ENCODE measurements at regions not wholly inside any gene's neighbourhood (a gene's known extent, or its start where the extent isn't known, plus 50 kb on each side); places are given as distances from the start of the nearest gene placed in this dataset.

DNA sequence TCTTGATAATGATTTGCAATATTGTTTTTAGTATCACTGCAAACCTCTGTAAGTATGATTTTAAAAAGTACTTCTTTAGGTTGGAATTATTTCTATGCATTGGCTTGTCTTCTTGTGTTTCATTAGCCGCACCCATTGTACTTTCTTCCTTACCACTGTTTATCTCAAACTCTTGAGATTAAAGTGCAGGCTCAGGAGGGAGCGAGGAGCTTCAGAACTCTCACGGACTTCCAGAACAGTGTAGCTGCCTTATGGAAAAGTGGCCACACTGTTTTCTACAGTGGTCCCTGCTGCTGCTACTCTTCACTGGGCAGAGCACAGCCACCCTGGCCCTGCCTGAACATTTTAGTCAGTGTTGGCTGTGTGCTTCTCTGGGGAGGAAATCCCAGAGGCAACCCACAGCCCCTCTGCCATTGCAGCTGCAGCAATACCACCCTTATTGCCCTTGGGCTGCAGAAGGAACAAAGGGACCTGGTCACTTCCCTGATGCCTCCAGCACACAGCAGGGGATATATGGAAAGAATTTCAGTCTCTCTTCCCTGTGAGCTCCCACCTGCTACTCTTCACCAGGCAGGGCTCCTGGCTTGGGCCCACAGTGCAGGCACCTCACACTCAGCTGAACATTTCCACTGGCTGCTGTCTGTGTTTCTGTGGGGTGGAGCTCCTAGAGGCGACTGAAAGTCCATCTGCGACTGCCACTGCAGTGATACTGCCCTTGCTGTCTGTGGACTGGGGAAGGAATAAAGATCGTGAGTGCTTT, 91.7 kb upstream of the MAP3K4 start:
- DNase-seq = no peak

DNA sequence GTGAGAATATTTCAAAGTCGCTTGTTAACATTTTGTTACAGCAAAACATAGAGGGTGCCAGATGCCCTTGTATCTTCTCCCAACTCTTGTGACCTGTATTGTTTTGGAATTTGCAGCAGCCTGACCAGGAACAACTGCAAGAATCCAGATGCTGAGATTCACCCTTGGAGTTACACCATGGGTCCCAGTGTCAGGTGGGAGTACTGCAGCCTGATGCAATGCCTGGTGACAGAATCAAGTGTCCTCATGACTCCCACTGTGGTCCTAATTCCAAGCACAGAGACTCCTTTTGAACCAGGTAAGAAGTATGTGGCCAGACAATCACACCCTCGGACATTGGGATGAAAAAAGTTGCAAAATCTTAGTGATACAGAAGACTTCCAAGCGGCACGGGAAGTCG, 79.6 kb upstream of the MAP3K4 start:
- DNase-seq = no peak

DNA sequence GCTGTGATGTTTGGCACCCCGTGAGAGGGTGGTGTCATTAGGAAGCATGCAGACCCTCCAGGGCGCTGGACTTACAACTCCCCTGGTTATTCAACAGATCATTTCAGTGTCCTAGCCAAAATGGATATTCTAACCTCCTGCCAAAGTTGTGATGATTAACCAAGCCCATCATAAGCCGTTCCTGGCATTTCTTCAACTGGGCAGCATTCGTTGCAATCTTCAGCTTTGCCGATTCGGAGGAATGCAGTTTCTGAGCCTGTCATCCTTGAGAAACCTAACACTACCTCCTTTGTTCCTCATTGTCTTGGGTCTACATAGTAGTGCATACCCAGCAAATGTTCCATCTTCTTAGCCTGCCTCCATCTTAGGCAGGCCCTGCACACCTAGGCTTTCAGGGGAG, 79.2 kb upstream of the MAP3K4 start:
- no peak for DNase-seq

DNA sequence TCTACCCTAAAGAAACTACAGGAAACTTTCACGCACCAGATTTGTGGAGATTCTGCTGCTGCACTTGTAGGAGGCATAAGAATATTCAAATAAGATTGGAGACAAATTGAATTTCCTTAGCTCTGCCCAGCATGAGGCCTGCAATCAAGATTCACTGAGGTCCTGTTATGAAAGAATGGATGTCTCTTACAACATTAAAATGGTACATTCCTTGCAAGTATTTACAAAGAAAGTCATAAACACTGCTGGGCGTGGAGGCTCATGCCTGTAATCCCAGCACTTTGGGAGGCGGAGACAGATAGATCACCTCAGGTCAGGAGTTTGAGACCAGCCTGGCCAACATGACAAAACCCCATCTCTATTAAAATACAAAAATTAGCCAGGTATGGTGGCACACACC, 74.0 kb upstream of the MAP3K4 start:
- no peak for DNase-seq

DNA sequence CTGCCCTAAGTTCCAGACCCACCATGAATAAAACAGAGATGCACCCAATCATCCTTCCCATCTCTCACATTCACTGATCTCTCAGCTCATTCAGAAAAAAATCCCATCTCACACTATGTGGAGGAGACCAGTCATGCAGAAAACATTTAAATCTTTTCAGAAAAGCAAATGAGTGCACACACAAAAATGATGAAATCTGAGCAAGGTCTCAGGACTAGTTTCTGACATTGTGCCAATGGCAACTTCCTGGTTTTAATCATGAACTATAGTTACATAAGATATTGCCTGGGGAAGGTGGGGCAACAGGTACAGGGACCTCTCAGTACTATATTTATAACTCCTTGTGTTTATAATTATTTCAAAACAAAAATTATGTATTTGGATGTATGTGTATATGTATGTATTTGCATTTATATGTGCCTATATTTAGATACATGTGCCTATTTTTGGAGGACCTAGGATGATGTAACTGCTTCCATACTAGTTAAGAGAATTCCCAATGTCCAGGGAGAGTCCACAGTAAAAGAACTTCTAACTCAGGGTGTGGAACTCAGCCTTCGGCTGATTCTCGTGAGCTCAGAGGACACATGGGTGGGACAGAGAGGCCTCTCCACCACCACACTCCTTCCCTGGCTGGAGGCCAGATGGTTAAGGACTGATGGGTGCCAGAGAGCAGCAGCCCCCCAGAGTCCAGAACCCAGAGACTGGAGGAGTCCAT, 71.7 kb upstream of the MAP3K4 start:
- no peak for DNase-seq

DNA sequence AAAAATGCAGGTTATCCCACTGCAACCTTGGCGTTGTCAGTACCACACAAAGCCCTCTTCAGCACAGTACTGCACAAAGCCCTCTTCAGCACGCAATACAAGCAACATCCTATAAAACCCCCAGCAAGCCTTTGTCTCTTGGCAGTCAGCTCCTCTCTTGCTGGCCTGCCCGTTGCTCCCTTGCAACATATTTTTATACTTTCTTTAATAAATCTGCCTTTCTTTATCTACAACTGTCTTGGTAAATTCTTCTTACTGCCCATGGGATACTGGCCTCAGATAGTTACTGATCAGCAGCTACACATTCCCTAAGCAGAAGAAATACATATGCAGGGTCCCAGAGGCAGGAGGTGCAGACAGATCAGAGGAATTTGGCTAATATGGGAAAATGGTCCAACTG, 70.5 kb upstream of the MAP3K4 start:
- no peak for DNase-seq

DNA sequence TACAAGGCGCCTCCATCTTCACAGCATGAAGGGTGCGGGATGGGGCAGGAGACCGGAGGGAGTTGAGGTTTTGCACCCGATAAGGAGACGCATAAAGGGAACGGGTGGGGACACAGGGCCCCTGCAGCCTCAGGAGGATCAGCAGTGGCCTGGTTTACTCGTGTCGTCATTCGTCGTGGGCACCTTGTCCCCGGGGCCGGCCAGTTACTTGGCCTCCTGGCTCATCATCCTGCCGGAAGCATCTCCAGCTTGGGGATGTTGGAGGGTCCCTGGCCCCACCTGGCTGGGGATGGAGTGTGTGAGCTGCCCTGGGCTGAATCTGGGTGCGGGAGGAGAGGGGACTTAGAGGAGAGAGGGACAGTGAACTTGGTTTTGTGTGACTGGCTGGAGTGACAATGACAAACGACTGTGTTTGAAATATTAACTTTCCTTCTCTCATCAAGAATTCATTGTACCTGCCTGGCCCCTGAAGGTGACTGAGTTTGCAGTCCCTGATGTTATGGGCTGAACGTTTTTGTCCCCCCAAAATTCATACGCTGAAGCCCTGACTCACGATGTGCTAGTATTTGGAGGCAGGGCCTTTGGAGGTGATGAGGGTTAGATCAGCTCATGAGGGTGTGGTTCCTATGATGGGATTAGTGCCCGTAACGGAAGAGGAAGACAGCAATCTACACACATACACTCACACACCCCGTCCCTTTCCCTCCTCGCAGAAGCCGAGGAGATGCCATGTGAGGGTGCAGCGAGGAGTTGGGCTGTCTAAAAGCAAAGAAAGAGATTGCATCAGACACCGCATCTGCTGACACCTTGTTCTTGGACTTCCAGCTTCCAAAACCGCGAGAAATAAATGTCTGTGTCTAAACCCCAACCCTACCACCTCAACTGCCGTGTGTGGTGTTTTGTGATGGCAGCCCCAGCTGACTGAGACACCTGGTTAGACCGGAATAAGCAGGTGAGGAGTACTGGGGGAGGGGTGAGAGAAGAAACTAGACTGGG, 65.0 kb upstream of the MAP3K4 start:
- DNase-seq = no peak

DNA sequence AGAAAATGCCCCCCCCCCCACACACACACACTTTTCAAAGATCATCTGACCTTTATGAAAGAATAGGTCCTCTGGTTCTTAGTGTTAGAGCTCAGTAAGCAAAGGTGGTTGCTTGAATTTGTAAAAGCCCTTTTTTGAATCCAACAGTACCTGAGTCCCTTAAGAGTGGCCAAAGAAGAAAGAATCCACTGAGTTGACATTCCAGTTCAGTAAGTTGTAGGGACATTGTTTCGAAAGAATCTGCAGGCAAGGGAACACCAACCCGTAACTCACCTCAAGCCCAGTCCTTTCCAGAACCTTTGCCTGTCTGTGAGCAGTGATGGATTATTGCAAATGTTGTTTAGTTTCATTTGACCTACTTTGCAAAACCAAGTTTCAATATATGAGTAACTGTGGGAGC, 64.2 kb upstream of the MAP3K4 start:
- DNase-seq = no peak

DNA sequence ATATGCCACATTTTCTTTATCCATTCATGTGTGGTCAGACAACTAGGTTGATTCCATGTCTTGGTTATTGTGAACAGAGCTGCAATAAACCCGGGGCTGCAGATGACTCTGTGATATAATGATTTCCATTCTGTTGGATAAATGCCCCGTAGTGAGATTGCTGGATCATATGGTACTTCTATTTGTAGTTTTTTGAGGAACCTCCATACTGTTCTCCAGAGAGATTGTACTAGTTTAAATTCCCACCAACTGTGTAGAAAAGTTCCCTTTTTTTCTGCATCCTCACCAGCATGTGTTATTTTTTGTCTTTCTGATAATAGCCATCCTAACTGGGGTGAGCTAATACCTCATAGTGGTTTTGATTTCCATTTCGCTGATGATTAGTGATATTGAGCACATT, 62.2 kb upstream of the MAP3K4 start:
- no peak for DNase-seq

DNA sequence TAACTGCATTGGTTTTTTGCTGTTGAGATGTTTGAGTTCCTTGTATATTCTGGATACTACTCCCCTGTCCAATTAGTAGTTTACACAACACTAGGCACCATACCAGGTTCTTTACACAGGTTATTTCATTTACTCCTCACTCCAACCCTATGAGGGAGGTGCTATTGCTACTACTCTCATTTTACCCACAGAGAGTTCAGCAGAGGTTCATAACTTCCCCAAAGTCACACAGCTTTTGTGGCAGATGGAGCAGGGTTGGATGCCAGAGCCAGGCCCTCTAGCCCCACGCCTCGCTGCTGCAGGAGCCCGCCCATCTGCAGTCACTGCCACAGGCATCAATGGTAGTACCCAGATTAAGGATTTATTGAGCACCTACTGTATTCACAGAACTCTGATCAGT, 61.7 kb upstream of the MAP3K4 start:
- DNase-seq = no peak

DNA sequence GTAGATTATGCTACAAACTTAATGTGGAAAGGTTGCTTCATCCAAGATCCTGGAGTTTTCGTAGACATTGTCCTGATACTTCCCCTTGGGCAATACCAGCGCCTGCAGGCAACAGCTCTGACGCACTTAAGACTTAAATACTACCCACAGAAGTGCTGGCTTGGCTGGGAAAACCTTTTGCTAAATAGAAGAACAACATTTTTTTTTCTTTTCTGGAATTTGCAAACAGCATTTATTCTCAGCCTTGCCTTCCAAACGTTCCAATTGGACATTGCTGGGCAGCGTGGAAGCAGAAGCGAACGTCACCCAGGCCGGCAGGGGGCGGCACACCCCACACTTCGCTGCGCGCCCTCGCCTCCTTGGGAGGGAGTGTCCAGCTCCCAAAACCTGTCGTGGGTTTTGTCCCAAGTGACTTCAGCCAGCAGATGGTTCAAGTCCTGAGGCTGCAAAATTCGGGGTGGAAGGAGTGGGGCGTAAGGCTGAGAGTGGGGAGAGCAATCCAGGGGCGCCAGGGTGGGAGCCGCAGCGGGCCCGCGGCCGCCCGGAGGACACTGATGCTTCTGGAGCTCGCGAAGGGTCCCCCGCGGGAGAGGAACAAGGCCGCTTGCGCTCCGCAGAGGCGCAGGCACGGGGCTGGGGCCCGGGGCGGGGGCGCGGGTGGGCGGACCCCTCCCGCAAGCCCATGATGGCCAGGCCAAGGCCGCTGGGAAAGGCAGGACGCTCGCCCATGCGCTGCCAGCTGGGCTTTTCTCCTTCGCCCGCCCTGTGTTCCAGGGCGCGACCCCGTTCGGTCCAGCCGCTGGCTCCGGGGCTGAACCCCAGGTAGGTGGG, 60.8 kb upstream of the MAP3K4 start:
- peak in 52 of 56 donors; percentile 8 to 83 (median 54) for DNase-seq

DNA sequence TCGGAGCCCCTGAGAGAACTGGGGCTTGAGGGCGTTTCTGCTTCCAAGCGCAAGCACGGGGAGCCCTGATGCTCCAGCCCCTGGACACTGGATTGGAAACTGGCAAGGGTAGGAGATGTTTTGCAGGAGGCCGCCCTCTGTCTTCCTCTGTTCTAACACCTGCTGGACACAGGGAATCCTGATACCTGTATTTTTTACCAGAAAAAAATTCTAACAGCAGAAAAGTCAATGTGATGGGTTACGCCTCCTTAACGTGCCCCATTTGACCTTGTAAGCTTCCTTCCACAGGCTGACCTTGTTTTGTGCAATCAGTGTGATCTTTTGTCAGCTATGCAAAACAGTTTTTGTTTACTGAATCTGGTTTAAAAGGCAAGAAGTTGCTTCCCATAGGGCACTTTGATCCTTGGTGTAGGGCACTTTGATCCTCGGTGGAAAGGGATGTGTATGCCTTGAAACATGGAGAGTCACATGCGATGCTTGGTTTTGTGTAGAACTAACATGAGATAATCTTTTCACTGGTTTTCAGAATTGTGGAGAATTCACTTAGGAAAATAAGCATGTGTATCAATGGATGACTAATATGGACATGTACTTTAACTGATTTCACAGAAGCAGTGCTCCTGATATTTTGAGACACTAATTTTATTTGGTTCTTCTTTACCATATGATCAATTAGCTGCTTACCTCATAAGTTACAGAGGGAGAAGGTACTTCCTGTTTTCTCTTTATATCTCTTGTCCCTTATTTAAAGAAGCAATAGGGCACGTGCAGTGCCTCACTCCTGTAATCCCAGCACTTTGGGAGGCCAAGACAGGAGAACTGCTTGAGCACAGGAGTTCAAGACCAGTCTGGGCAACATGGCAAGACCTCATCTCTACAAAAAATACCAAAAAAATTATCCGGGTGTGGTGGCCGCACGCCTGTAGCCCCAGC, 59.9 kb upstream of the MAP3K4 start:
- DNase-seq = peak in 2 of 56 donors; percentile 12 to 27

DNA sequence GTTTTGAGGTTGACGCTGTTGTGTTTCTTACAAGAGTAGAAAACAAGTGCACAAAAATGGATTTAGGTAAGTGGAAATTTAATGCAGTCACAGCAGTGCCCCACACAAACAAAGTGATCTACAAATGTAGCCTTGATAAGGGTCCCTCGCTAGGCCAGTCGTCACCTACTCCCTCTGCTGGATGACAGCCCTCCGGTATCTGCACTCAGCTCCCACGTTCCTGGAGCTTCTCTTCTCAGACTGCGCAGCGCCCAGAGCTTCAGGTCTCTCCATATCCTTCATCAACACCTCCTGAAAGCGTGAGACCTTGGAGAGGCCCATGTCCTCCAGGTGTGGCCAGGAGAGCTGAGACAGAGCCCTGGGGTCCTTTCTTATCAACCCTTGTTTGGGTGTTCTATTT, 58.3 kb upstream of the MAP3K4 start:
- no peak for DNase-seq

DNA sequence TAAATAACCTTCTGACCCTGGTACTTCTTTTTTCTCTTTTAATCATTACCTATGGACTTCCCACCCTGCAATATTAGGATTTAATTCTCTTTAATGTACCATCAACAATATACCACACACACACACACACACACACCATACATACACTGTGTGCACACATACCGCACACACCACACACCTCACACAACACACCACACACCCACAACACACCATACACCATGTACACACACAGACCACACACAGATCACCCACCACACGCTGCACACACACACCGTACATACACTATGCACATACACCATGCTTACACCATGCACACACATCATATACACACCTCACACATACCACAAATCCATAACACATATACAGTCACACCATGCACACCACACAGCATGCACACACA, 57.4 kb upstream of the MAP3K4 start:
- no peak for DNase-seq

DNA sequence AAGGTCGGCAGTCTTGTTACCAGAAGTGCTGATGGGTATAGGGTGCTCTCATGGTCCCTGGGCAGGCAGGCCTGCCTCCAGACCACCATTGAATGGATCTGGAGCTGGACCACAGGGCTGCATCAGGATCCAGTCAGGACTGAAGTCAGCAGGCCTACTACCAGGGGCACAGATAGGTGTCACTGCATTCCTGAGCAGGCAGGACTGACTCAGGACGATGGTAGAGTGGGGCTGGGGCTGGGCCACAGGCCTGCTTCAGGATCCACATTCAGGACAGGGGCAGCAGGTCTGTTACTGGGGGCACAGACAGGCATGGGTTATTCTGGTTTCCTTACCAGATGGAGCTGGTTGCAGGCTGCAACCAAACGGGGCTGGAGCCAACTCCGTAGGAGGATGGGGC, 51.4 kb upstream of the MAP3K4 start:
- no peak for DNase-seq

Measured in nucleus accumbens (tissue), 56 donors.